Neural progenitor cell (in vitro differentiated cells): ENCODE measurements at regions not wholly inside any gene's neighbourhood (a gene's known extent, or its start where the extent isn't known, plus 50 kb on each side); places are given as distances from the start of the nearest gene placed in this dataset.

Experiments
- EZH2 ChIP-seq: fragments of 200-600 bp; sonication (generic); IDR thresholded peaks from 2 replicates; pipeline ENCODE4 v1.6.1; 2017; ENCODE audit warnings: antibody characterized with exemption, mild to moderate bottlenecking, moderate library complexity
- TF ChIP-seq, protein P1 (sequence below): fragments of 200-600 bp; sonication (generic); IDR thresholded peaks from 2 replicates; pipeline ENCODE4 v1.5.1; 2017; ENCODE audit warnings: antibody characterized with exemption, mild to moderate bottlenecking

DNA sequence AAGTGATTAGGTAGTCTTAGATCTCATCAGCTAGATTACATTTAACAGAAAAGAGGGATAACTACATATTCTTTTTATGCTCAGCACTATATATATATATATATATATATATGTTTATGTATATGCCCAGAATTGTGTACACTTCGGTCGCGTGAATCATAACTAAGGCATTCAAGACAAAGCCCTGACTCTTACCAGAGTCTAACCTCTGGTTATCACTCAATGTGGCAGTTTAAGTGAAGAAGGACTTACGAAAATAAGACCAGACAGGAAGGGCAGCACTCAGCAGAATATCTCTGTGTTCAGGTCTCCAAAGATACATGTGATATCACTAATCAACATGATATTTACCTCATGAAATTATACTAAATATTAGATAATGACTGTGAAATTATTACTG is 1326.7 kb downstream of the MRPL39 start:
- TF ChIP-seq, protein P1, sequence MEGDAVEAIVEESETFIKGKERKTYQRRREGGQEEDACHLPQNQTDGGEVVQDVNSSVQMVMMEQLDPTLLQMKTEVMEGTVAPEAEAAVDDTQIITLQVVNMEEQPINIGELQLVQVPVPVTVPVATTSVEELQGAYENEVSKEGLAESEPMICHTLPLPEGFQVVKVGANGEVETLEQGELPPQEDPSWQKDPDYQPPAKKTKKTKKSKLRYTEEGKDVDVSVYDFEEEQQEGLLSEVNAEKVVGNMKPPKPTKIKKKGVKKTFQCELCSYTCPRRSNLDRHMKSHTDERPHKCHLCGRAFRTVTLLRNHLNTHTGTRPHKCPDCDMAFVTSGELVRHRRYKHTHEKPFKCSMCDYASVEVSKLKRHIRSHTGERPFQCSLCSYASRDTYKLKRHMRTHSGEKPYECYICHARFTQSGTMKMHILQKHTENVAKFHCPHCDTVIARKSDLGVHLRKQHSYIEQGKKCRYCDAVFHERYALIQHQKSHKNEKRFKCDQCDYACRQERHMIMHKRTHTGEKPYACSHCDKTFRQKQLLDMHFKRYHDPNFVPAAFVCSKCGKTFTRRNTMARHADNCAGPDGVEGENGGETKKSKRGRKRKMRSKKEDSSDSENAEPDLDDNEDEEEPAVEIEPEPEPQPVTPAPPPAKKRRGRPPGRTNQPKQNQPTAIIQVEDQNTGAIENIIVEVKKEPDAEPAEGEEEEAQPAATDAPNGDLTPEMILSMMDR: no peak
- TF ChIP-seq EZH2: no peak
